Esophagus mucosa (tissue), 1 donor: ENCODE measurements at regions not wholly inside any gene's neighbourhood (a gene's known extent, or its start where the extent isn't known, plus 50 kb on each side); places are given as distances from the start of the nearest gene placed in this dataset.
"Not testable (repeated sequence)": the region's sequence is repeated elsewhere in the genome, so short reads cannot be mapped to it uniquely, and the experiment has no call there.

Experiments
- ATAC-seq: fragments of 200-7000 bp; cut with Tn5 transposase; one replicate; pipeline ENCODE4 v1.9.1; 2020
- donor health status: DM: yes; HTN: yes; CAD: no.

GRCh38 chr14:80291101-80291500, 79.8 kb upstream of the DIO2 start:
- no peak for ATAC-seq

GRCh38 chr14:80286744-80287143, 75.4 kb upstream of the DIO2 start:
- not testable (repeated sequence) for ATAC-seq

- no peak for ATAC-seq
Observed at GRCh38 chr14:80278293-80279023, 67.2 kb upstream of the DIO2 start.

GRCh38 chr14:80275208-80275850, 64.0 kb upstream of the DIO2 start:
- no peak for ATAC-seq

- not testable (repeated sequence) for ATAC-seq
Observed at GRCh38 chr14:80274310-80274709, 63.0 kb upstream of the DIO2 start.

GRCh38 chr14:80271389-80271788, 60.1 kb upstream of the DIO2 start:
- ATAC-seq: peak; percentile 84

GRCh38 chr14:80269353-80269925, 58.1 kb upstream of the DIO2 start:
- ATAC-seq: peak; percentile 66

GRCh38 chr14:80266930-80267329, 55.6 kb upstream of the DIO2 start:
- ATAC-seq: peak; percentile 92

GRCh38 chr14:80264702-80265101, 53.4 kb upstream of the DIO2 start:
- no peak for ATAC-seq
